ENCODE measurements at regions not wholly inside any gene's neighbourhood (a gene's known extent, or its start where the extent isn't known, plus 50 kb on each side); places are given as distances from the start of the nearest gene placed in this dataset.
"Not testable (repeated sequence)": the region's sequence is repeated elsewhere in the genome, so short reads cannot be mapped to it uniquely, and the experiment has no call there.

- H3K27ac ChIP-seq (ENCODE audit: low read length), result no peak overlapping the region
- no peak overlapping the region for H3K4me2 ChIP-seq (ENCODE audit: low read length)
- TF ChIP-seq EZH2 (IDR thresholded peaks at IDR 0.05; ENCODE audit: borderline replicate concordance, insufficient read depth, low read length, poor library complexity, severe bottlenecking), result no peak
- no peak for TF ChIP-seq EP300 (conservative IDR thresholded peaks at IDR 0.05; ENCODE audit: poor library complexity, severe bottlenecking)
- TF ChIP-seq TAF1 (IDR thresholded peaks at IDR 0.05; ENCODE audit: low read depth), result no peak
- no peak for TF ChIP-seq MXI1 (conservative IDR thresholded peaks at IDR 0.05; ENCODE audit: poor library complexity, severe bottlenecking)
- no peak for TF ChIP-seq SMC3 (conservative IDR thresholded peaks at IDR 0.05; ENCODE audit: poor library complexity)
- TF ChIP-seq POLR2AphosphoS5 (IDR thresholded peaks at IDR 0.05), result no peak
- TF ChIP-seq, protein P1, sequence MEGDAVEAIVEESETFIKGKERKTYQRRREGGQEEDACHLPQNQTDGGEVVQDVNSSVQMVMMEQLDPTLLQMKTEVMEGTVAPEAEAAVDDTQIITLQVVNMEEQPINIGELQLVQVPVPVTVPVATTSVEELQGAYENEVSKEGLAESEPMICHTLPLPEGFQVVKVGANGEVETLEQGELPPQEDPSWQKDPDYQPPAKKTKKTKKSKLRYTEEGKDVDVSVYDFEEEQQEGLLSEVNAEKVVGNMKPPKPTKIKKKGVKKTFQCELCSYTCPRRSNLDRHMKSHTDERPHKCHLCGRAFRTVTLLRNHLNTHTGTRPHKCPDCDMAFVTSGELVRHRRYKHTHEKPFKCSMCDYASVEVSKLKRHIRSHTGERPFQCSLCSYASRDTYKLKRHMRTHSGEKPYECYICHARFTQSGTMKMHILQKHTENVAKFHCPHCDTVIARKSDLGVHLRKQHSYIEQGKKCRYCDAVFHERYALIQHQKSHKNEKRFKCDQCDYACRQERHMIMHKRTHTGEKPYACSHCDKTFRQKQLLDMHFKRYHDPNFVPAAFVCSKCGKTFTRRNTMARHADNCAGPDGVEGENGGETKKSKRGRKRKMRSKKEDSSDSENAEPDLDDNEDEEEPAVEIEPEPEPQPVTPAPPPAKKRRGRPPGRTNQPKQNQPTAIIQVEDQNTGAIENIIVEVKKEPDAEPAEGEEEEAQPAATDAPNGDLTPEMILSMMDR (IDR thresholded peaks at IDR 0.05; ENCODE audit: poor library complexity, severe bottlenecking), result no peak
- TF ChIP-seq RAD21 (conservative IDR thresholded peaks at IDR 0.05), result no peak
- no peak for TF ChIP-seq REST (IDR thresholded peaks at IDR 0.05; ENCODE audit: borderline replicate concordance)
- no peak overlapping the region for H3K4me3 ChIP-seq (ENCODE audit: low read length)
- H2AFZ ChIP-seq (ENCODE audit: low read depth, low read length), result no peak overlapping the region
- no peaks in the 10 kb centered on the region for H3K27me3 ChIP-seq (ENCODE audit: insufficient read depth, low read depth, low read length)
- H3F3A ChIP-seq (ENCODE audit: insufficient read depth, low read length, poor library complexity, severe bottlenecking), result no peaks in the 10 kb centered on the region
- no peaks in the 10 kb centered on the region for H4K20me1 ChIP-seq (ENCODE audit: insufficient read depth)
- no peaks in the 10 kb centered on the region for H3K9me2 ChIP-seq (ENCODE audit: insufficient read depth, low read length)
- H3K79me2 ChIP-seq (replicated peaks; ENCODE audit: insufficient read depth, low read length), result no peaks in the 10 kb centered on the region
- H3K36me3 ChIP-seq (ENCODE audit: insufficient read depth, low read length), result no peaks in the 10 kb centered on the region
- H3K9me3 ChIP-seq (ENCODE audit: low read length), result no peaks in the 10 kb centered on the region
- H3K9ac ChIP-seq (ENCODE audit: low read length), result no peak overlapping the region
Observed at GRCh38 chr13:70518081-70518480, 409.8 kb upstream of the KLHL1 start.

DNA sequence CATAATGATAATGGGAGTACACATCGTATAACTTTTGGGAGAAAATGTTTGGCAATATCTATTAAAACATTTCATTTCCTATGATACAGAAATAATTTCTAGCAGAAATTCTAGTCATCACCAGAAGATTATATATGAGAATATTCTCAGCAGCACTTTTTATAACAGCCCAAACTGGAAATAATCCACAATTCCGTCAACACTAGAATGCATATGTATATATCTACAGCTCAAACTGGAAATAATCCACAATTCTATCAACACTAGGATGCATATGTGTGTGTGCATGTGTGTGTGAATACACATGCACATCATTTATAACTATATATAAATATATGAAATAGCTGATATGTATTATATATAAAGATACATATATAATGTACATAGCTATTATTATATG is 408.0 kb upstream of the KLHL1 start:
- Histone ChIP-seq H3F3A (ENCODE audit: insufficient read depth, low read length, poor library complexity, severe bottlenecking) (no peaks in the 10 kb centered on the region), H3K4me3 (ENCODE audit: low read length) (no peak overlapping the region), H3K27me3 (ENCODE audit: insufficient read depth, low read depth, low read length) (no peaks in the 10 kb centered on the region), H4K20me1 (ENCODE audit: insufficient read depth) (no peaks in the 10 kb centered on the region), H3K9me3 (ENCODE audit: low read length) (no peaks in the 10 kb centered on the region), H3K27ac (ENCODE audit: low read length) (no peak overlapping the region), H3K36me3 (ENCODE audit: insufficient read depth, low read length) (no peaks in the 10 kb centered on the region), H3K79me2 (replicated peaks; ENCODE audit: insufficient read depth, low read length) (no peaks in the 10 kb centered on the region), H2AFZ (ENCODE audit: low read depth, low read length) (no peak overlapping the region), H3K9ac (ENCODE audit: low read length) (no peak overlapping the region), H3K9me2 (ENCODE audit: insufficient read depth, low read length) (no peaks in the 10 kb centered on the region), H3K4me2 (ENCODE audit: low read length) (no peak overlapping the region)
- TF ChIP-seq POLR2AphosphoS5 (IDR thresholded peaks at IDR 0.05) (no peak), REST (IDR thresholded peaks at IDR 0.05; ENCODE audit: borderline replicate concordance) (no peak), TAF1 (IDR thresholded peaks at IDR 0.05; ENCODE audit: low read depth) (no peak), MXI1 (conservative IDR thresholded peaks at IDR 0.05; ENCODE audit: poor library complexity, severe bottlenecking) (no peak), SMC3 (conservative IDR thresholded peaks at IDR 0.05; ENCODE audit: poor library complexity) (no peak), RAD21 (conservative IDR thresholded peaks at IDR 0.05) (no peak), EZH2 (IDR thresholded peaks at IDR 0.05; ENCODE audit: borderline replicate concordance, insufficient read depth, low read length, poor library complexity, severe bottlenecking) (no peak), EP300 (conservative IDR thresholded peaks at IDR 0.05; ENCODE audit: poor library complexity, severe bottlenecking) (no peak)
- TF ChIP-seq, protein P1 (IDR thresholded peaks at IDR 0.05; ENCODE audit: poor library complexity, severe bottlenecking), result no peak

DNA sequence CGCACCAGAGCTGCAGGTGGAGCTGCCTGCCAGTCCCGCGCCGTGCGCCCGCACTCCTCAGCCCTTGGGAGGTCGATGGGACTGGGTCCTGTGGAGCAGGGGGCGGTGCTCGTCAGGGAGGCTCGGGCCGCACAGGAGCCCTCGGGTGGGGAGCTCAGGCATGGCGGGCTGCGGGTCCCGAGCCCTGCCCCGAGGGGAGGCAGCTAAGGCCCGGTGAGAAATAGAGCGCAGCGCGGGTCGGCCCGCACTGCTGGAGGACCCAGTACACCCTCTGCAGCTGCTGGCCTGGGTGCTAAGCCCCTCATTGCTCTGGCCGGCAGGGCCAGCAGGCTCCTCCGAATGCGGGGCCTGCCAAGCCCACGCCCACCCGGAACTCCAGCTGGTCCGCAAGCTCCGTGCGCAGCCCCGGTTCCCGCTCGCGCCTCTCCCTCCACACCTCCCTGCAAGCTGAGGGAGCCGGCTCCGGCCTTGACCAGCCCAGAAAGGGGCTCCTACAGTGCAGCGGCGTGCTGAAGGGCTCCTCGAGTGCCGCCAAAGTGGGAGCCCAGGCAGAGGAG is 403.7 kb upstream of the KLHL1 start:
- H3K9me2 ChIP-seq (ENCODE audit: insufficient read depth, low read length); H3K36me3 ChIP-seq (ENCODE audit: insufficient read depth, low read length); H3K4me2 ChIP-seq (ENCODE audit: low read length); H3K27me3 ChIP-seq (ENCODE audit: insufficient read depth, low read depth, low read length); H3K9ac ChIP-seq (ENCODE audit: low read length); H4K20me1 ChIP-seq (ENCODE audit: insufficient read depth); H3K9me3 ChIP-seq (ENCODE audit: low read length); H3K4me3 ChIP-seq (ENCODE audit: low read length); H3K27ac ChIP-seq (ENCODE audit: low read length); H2AFZ ChIP-seq (ENCODE audit: low read depth, low read length); H3K79me2 ChIP-seq (replicated peaks; ENCODE audit: insufficient read depth, low read length); H3F3A ChIP-seq (ENCODE audit: insufficient read depth, low read length, poor library complexity, severe bottlenecking): not testable (repeated sequence)

Data from neural cell (in vitro differentiated cells).